Central memory CD8-positive, alpha-beta T cell (primary cell): ENCODE measurements at regions not wholly inside any gene's neighbourhood (a gene's known extent, or its start where the extent isn't known, plus 50 kb on each side); places are given as distances from the start of the nearest gene placed in this dataset.

ENCODE experiments used
- ATAC-seq: fragments of 150-1000 bp; cut with Tn5 transposase; replicated peaks from 2 replicates; pipeline ENCODE4 v1.10.0; 2022; ENCODE audit warnings: mild to moderate bottlenecking, moderate FRiP score, moderate number of reproducible peaks; ENCODE audit not compliant: poor library complexity, severe bottlenecking; ENCODE audit errors: extremely low read depth
- DNase-seq, 2 donors: peaks; one replicate each; pipeline ENCODE4 v3.0.0; 2021; ENCODE audit warnings: low spot score in 2 of 2
- H3K27ac Mint-ChIP-seq: one replicate; pipeline ENCODE4 v1.8.0; 2022; ENCODE audit warnings: low read depth, mild to moderate bottlenecking, moderate library complexity, mixed read lengths
- H3K27me3 Mint-ChIP-seq: one replicate; pipeline ENCODE4 v1.8.0; 2022; ENCODE audit warnings: mixed read lengths
- H3K36me3 Mint-ChIP-seq: one replicate; pipeline ENCODE4 v1.8.0; 2022; ENCODE audit warnings: mild to moderate bottlenecking, moderate library complexity, mixed read lengths; ENCODE audit not compliant: insufficient read depth
- H3K4me1 Mint-ChIP-seq: one replicate; pipeline ENCODE4 v1.8.0; 2022; ENCODE audit warnings: mixed read lengths
- H3K4me3 Mint-ChIP-seq: one replicate; pipeline ENCODE4 v1.8.0; 2022; ENCODE audit warnings: mild to moderate bottlenecking, moderate library complexity, mixed read lengths
- H3K9me3 Mint-ChIP-seq: one replicate; pipeline ENCODE4 v1.8.0; 2022; ENCODE audit warnings: mixed read lengths

DNA sequence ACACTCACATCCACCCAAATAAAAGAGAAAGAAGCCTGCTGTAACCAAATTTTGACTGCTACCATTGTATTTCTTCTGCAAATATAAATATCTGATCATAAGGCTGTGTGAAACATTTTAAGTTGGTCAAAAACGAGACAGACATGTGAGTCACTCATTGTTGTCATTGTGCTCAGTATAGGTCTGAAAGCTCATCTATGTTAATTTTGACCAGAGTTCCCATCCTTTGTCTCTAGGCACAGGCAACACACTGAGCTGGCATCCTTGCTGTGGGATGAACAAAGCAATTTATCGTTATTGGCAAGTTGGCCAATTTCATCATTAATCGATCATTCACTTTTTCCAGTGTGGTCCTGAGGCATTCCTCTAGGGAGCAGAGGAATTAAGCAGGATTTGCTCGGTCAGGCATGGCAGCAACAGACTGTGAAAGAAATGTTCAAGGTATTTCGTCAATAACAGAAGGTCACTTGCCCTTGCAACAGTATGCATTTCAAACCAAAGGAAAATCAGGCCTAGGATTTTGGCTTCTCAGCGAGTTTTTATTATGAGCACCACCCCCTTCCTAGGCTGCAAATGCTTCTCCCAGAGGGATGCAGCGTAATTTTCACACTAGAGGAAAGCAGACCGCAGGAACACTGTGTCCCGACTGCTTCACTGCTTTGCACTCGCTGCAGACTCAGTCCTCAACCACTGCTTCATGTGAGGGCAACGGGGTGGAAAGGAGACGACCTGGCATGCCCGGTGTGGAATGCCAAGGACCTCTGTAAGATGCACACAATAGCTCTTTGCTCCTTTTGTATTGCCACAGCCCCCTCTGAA is 87.9 kb upstream of the SMYD2 start:
- no peaks in the 10 kb centered on the region for H3K36me3 Mint-ChIP-seq

GRCh38 chr1:214193691-214194090 is 87.3 kb upstream of the SMYD2 start:
- Mint-ChIP-seq H3K4me1 (no peaks in the 10 kb centered on the region), H3K4me3 (no peak overlapping the region), H3K9me3 (no peaks in the 10 kb centered on the region), H3K27me3 (peaks cover 73% of the 10 kb centered on the region), H3K27ac (no peak overlapping the region), H3K36me3 (no peaks in the 10 kb centered on the region)
- no peak for DNase-seq
- no peak for ATAC-seq

More for the DNA sequence above, 87.9 kb upstream of the SMYD2 start:
- Mint-ChIP-seq H3K4me1 (peaks cover 5% of the 10 kb centered on the region), H3K27me3 (peaks cover 74% of the 10 kb centered on the region), H3K9me3 (no peaks in the 10 kb centered on the region), H3K4me3 (no peak overlapping the region), H3K27ac (no peak overlapping the region)
- ATAC-seq = no peak
- no peak for DNase-seq

- no peak overlapping the region for H3K4me3 Mint-ChIP-seq
Measured at GRCh38 chr1:214198571-214198970, 82.4 kb upstream of the SMYD2 start.

DNA sequence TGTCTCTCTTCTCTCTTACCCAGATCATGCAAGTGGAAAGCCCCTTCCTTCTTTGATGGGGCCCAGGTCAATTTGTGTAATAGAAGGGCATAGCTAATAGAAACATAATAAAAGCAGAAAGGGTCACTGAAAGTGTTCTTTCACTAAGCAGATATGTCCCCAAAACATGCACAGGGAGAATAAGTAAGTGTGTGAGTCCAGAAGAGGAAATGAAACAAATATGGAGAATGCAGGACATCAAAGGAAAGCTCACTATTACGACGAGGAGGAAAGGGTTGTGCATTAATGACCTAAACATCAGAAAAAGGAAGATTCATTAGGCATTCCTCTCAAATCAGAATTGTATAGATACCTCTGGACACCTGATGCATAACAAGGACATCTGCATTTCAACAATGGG is 81.4 kb upstream of the SMYD2 start:
- H3K4me3 Mint-ChIP-seq = no peak overlapping the region
- peaks cover 67% of the 10 kb centered on the region for H3K27me3 Mint-ChIP-seq
- DNase-seq = no peak
- no peaks in the 10 kb centered on the region for H3K9me3 Mint-ChIP-seq
- no peak for ATAC-seq
- no peaks in the 10 kb centered on the region for H3K4me1 Mint-ChIP-seq
- no peaks in the 10 kb centered on the region for H3K36me3 Mint-ChIP-seq
- H3K27ac Mint-ChIP-seq = no peak overlapping the region

More at GRCh38 chr1:214198571-214198970, 82.4 kb upstream of the SMYD2 start:
- ATAC-seq (no peak), DNase-seq (no peak)
- no peaks in the 10 kb centered on the region for H3K9me3 Mint-ChIP-seq
- H3K27me3 Mint-ChIP-seq = peaks cover 74% of the 10 kb centered on the region
- no peaks in the 10 kb centered on the region for H3K36me3 Mint-ChIP-seq
- H3K4me1 Mint-ChIP-seq = no peaks in the 10 kb centered on the region
- H3K27ac Mint-ChIP-seq = no peak overlapping the region

DNA sequence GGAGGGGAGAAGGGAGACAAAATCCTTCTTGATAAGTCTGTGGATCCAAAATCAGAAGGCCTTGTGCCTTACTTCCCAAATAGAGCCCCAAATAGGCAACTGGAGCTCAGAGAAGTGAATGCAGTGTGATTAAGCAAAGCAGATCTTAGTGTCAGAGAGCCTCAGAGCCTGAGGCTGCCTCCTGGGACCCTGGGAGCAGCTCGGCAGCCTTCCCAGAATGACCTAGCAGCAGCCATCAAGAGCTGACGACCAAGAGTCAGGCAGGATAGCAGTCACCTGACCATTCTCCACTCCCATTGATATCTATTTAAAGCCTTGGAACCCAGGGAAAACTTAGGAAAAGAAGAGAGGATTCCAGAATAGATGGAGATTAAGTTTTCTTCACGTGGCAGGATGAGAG is 78.0 kb upstream of the SMYD2 start:
- Mint-ChIP-seq H3K27ac (no peak overlapping the region), H3K4me1 (no peaks in the 10 kb centered on the region), H3K9me3 (no peaks in the 10 kb centered on the region), H3K27me3 (peaks cover 50% of the 10 kb centered on the region), H3K4me3 (no peak overlapping the region), H3K36me3 (no peaks in the 10 kb centered on the region)
- ATAC-seq (no peak), DNase-seq (no peak)

- H3K4me1 Mint-ChIP-seq = no peaks in the 10 kb centered on the region
- no peak overlapping the region for H3K27ac Mint-ChIP-seq
- no peak overlapping the region for H3K4me3 Mint-ChIP-seq
- H3K9me3 Mint-ChIP-seq = no peaks in the 10 kb centered on the region
- DNase-seq (no peak), ATAC-seq (no peak)
- peaks cover 31% of the 10 kb centered on the region for H3K27me3 Mint-ChIP-seq
- H3K36me3 Mint-ChIP-seq = no peaks in the 10 kb centered on the region
Measured at GRCh38 chr1:214205053-214205452, 75.9 kb upstream of the SMYD2 start.

- no peak for DNase-seq
- no peak overlapping the region for H3K4me3 Mint-ChIP-seq
Measured at GRCh38 chr1:214208460-214208859, 72.5 kb upstream of the SMYD2 start.

GRCh38 chr1:214209260-214209808 is 71.6 kb upstream of the SMYD2 start:
- H3K36me3 Mint-ChIP-seq = peaks cover 5% of the 10 kb centered on the region
- H3K9me3 Mint-ChIP-seq = no peaks in the 10 kb centered on the region
- ATAC-seq = no peak
- peaks cover 14% of the 10 kb centered on the region for H3K27me3 Mint-ChIP-seq
- DNase-seq = no peak
- no peak overlapping the region for H3K27ac Mint-ChIP-seq
- H3K4me1 Mint-ChIP-seq = peaks cover 6% of the 10 kb centered on the region
- no peak overlapping the region for H3K4me3 Mint-ChIP-seq

More at GRCh38 chr1:214208460-214208859, 72.5 kb upstream of the SMYD2 start:
- Mint-ChIP-seq H3K27me3 (peaks cover 17% of the 10 kb centered on the region), H3K4me1 (no peaks in the 10 kb centered on the region), H3K27ac (no peak overlapping the region), H3K9me3 (no peaks in the 10 kb centered on the region), H3K36me3 (no peaks in the 10 kb centered on the region)
- ATAC-seq = no peak

- Mint-ChIP-seq H3K36me3 (peaks cover 5% of the 10 kb centered on the region), H3K4me1 (peaks cover 8% of the 10 kb centered on the region), H3K4me3 (no peak overlapping the region), H3K27ac (no peak overlapping the region), H3K27me3 (peaks cover 41% of the 10 kb centered on the region), H3K9me3 (no peaks in the 10 kb centered on the region)
- DNase-seq (no peak), ATAC-seq (no peak)
Measured at GRCh38 chr1:214213136-214213535, 67.8 kb upstream of the SMYD2 start.

DNA sequence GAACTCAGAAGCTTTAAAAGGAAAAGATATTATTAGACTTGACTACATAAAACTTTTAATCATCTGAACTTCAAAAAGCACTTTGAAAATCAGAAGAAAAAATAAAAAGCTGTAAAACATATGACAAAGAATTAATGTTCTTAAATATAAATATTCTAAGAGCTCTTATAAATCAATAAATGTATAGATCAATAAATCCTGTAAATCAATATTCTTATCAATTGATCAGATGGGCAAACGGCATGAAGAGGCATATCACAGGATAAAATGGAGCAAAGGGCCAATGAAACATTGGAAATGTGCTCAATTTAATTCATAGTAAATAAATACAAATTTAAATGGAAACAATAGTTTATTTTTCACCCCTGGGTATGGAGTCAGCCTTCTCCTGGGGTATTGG is 66.1 kb upstream of the SMYD2 start:
- Mint-ChIP-seq H3K9me3 (no peaks in the 10 kb centered on the region), H3K36me3 (peaks cover 5% of the 10 kb centered on the region), H3K4me1 (peaks cover 8% of the 10 kb centered on the region), H3K4me3 (no peak overlapping the region), H3K27ac (peak overlapping the region; percentile 11), H3K27me3 (peaks cover 57% of the 10 kb centered on the region)
- DNase-seq = no peak
- ATAC-seq = no peak

GRCh38 chr1:214215583-214215982 is 65.4 kb upstream of the SMYD2 start:
- DNase-seq (no peak), ATAC-seq (no peak)
- H3K9me3 Mint-ChIP-seq = no peaks in the 10 kb centered on the region
- peaks cover 64% of the 10 kb centered on the region for H3K27me3 Mint-ChIP-seq
- H3K4me3 Mint-ChIP-seq = no peak overlapping the region
- H3K27ac Mint-ChIP-seq = no peak overlapping the region
- peaks cover 8% of the 10 kb centered on the region for H3K4me1 Mint-ChIP-seq
- H3K36me3 Mint-ChIP-seq = peaks cover 6% of the 10 kb centered on the region

DNA sequence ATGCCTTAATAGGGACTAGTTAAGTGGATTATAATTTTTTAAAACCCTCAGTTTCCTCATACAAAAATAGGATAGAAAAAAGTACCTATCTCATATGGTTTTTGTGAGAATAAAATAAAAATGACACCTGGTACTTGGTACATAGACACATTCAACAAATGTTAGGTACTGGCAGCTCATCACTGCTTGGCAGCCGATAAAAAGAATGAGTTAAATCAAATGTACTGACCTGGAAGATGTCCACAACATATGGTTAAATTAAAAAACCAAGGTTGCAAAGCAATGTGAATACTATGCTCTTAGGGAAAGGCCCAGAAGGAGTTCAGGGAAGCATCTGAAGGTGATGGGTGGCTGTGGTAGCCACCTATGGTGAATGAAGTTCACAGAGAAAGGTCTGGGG is 64.9 kb upstream of the SMYD2 start:
- peaks cover 8% of the 10 kb centered on the region for H3K4me1 Mint-ChIP-seq
- DNase-seq (no peak), ATAC-seq (no peak)
- no peaks in the 10 kb centered on the region for H3K9me3 Mint-ChIP-seq
- H3K4me3 Mint-ChIP-seq = no peak overlapping the region
- no peak overlapping the region for H3K27ac Mint-ChIP-seq
- peaks cover 64% of the 10 kb centered on the region for H3K27me3 Mint-ChIP-seq
- H3K36me3 Mint-ChIP-seq = peaks cover 6% of the 10 kb centered on the region

- no peaks in the 10 kb centered on the region for H3K9me3 Mint-ChIP-seq
- ATAC-seq (no peak), DNase-seq (no peak)
- no peak overlapping the region for H3K27ac Mint-ChIP-seq
- H3K27me3 Mint-ChIP-seq = peaks cover 71% of the 10 kb centered on the region
- no peak overlapping the region for H3K4me3 Mint-ChIP-seq
- peaks cover 6% of the 10 kb centered on the region for H3K36me3 Mint-ChIP-seq
- peaks cover 8% of the 10 kb centered on the region for H3K4me1 Mint-ChIP-seq
Measured at GRCh38 chr1:214216779-214217178, 64.2 kb upstream of the SMYD2 start.
